ENCODE measurements at regions not wholly inside any gene's neighbourhood (a gene's known extent, or its start where the extent isn't known, plus 50 kb on each side); places are given as distances from the start of the nearest gene placed in this dataset.

- TF ChIP-seq FOXM1 (IDR thresholded peaks at IDR 0.05; ENCODE audit: borderline replicate concordance, low read depth) (no peak), CEBPB (IDR thresholded peaks at IDR 0.05) (no peak), TAF1 (IDR thresholded peaks at IDR 0.05; ENCODE audit: low read depth) (no peak), TEAD4 (IDR thresholded peaks at IDR 0.05) (no peak), NFIC (IDR thresholded peaks at IDR 0.05) (no peak), RAD21 (IDR thresholded peaks at IDR 0.05; ENCODE audit: low read depth) (no peak), CREB1 (IDR thresholded peaks at IDR 0.05; ENCODE audit: low read depth) (no peak)
Observed at GRCh38 chr3:18211116-18211515, 214.0 kb downstream of the SATB1 start.

Measured in Ishikawa (cell line).